HCT116 (cell line): ENCODE measurements at regions not wholly inside any gene's neighbourhood (a gene's known extent, or its start where the extent isn't known, plus 50 kb on each side); places are given as distances from the start of the nearest gene placed in this dataset.

Experiments
- CTCF ChIP-seq, 3 experiments: fragments of 200-600 bp in 1 of 3; sonication (generic) in 1 of 3; IDR thresholded peaks in 2 of 3; conservative IDR thresholded peaks in 1 of 3; 2 replicates each; pipeline ENCODE4 v1.5.1; 2012 to 2017; ENCODE audit warnings: low read depth in 2 of 3, low read length in 2 of 3, antibody characterized with exemption in 1 of 3, borderline replicate concordance in 1 of 3, control low read depth in 1 of 3, mild to moderate bottlenecking in 1 of 3, mixed read lengths in 1 of 3, mixed run types in 1 of 3, moderate library complexity in 1 of 3; ENCODE audit not compliant: insufficient read depth in 1 of 3
- POLR2A ChIP-seq: IDR thresholded peaks from 2 replicates; pipeline ENCODE4 v1.7.0; 2011; ENCODE audit warnings: borderline replicate concordance; ENCODE audit not compliant: insufficient read depth, insufficient read length; ENCODE audit errors: extremely low read depth
- YY1 ChIP-seq: IDR thresholded peaks from 2 replicates; pipeline ENCODE4 v1.6.1; 2011; ENCODE audit warnings: low read length, low read depth, moderate library complexity, mild to moderate bottlenecking; ENCODE audit not compliant: insufficient replicate concordance; ENCODE audit errors: extremely low read depth

GRCh38 chr22:27142286-27142685, 484.9 kb downstream of the MIAT start:
- no peak for TF ChIP-seq POLR2A
- TF ChIP-seq CTCF (IDR thresholded peaks at IDR 0.05 in 2 of 3, conservative IDR thresholded peaks at IDR 0.05 in 1 of 3; ENCODE audit: borderline replicate concordance in 1 of 3, insufficient read depth in 1 of 3, low read depth in 2 of 3, low read length in 2 of 3): no peak
- no peak for TF ChIP-seq YY1
